OCI-LY7 (cell line): ENCODE measurements at regions not wholly inside any gene's neighbourhood (a gene's known extent, or its start where the extent isn't known, plus 50 kb on each side); places are given as distances from the start of the nearest gene placed in this dataset.
"Not testable (repeated sequence)": the region's sequence is repeated elsewhere in the genome, so short reads cannot be mapped to it uniquely, and the experiment has no call there.

Experiments used
- BruUV-seq: library from RNA; stranded (reverse); fragments of 400-500 nt; replicated peaks from 2 replicates; lab custom pipeline; 2021; lab: Mats Ljungman, UMichigan
- CTCF ChIA-PET: fragments of 300-600 bp; sonication (Branson Sonifier 250); formaldehyde crosslinking; loops from one replicate; lab custom pipeline; 2022; ENCODE audit warnings: antibody characterized with exemption; ENCODE audit not compliant: unreplicated experiment; lab: Charles Lee
- POLR2A ChIA-PET: fragments of 300-600 bp; sonication (Branson Sonifier 250); formaldehyde crosslinking; loops from one replicate; lab custom pipeline; 2022; ENCODE audit warnings: antibody characterized with exemption; lab: Charles Lee
- DNase-seq: peaks from one replicate; pipeline ENCODE4 v3.0.0-alpha.2; 2015; ENCODE audit warnings: low spot score
- H2AFZ ChIP-seq: fragments of 200-600 bp; sonication (generic), shearing (Covaris generic); 2 replicates; pipeline ENCODE4 v1.6.1; 2014; ENCODE audit warnings: mild to moderate bottlenecking, antibody characterized with exemption, low read length, moderate library complexity
- H3K27ac ChIP-seq: fragments of 200-600 bp; sonication (generic); 2 replicates; pipeline ENCODE4 v1.5.1; 2014; ENCODE audit warnings: mixed run types, low read depth, mild to moderate bottlenecking, moderate library complexity, low read length, inconsistent platforms; ENCODE audit not compliant: poor library complexity, severe bottlenecking
- H3K36me3 ChIP-seq: fragments of 200-600 bp; sonication (generic); 2 replicates; pipeline ENCODE4 v1.6.1; 2014; ENCODE audit warnings: mild to moderate bottlenecking, antibody characterized with exemption, low read length, moderate library complexity, mixed read lengths; ENCODE audit not compliant: insufficient read depth
- H3K4me1 ChIP-seq: fragments of 200-600 bp; sonication (generic); 2 replicates; pipeline ENCODE4 v1.5.1; 2014; ENCODE audit warnings: mild to moderate bottlenecking, low read length; ENCODE audit not compliant: insufficient read depth, poor library complexity, severe bottlenecking
- H3K4me2 ChIP-seq: fragments of 200-600 bp; sonication (generic); 2 replicates; pipeline ENCODE4 v1.6.1; 2014; ENCODE audit warnings: mild to moderate bottlenecking, low read length
- H3K4me3 ChIP-seq: fragments of 200-600 bp; sonication (generic); 2 replicates; pipeline ENCODE4 v1.5.1; 2014; ENCODE audit warnings: mild to moderate bottlenecking, low read depth, low read length; ENCODE audit not compliant: poor library complexity, severe bottlenecking
- H3K79me2 ChIP-seq: fragments of 200-600 bp; sonication (generic); 2 replicates; pipeline ENCODE4 v1.6.1; 2016; ENCODE audit warnings: low read depth, mild to moderate bottlenecking, low read length, moderate library complexity, mixed read lengths; ENCODE audit not compliant: insufficient read depth
- H3K9me2 ChIP-seq: fragments of 200-600 bp; sonication (generic); 2 replicates; pipeline ENCODE4 v1.6.1; 2016; ENCODE audit warnings: mild to moderate bottlenecking, low read length, mixed read lengths; ENCODE audit not compliant: insufficient read depth
- H3K9me3 ChIP-seq: fragments of 200-600 bp; sonication (generic); 2 replicates; pipeline ENCODE4 v1.6.1; 2014; ENCODE audit warnings: mild to moderate bottlenecking, mixed run types, low read length, mixed read lengths
- H4K20me1 ChIP-seq: fragments of 200-600 bp; sonication (generic); 2 replicates; pipeline ENCODE4 v1.6.1; 2014; ENCODE audit warnings: mild to moderate bottlenecking, antibody characterized with exemption, low read length, moderate library complexity, mixed read lengths; ENCODE audit not compliant: insufficient read depth
- CTCF ChIP-seq: fragments of 200-600 bp; sonication (generic); conservative IDR thresholded peaks from 2 replicates; pipeline ENCODE4 v1.5.1; 2014; ENCODE audit warnings: mild to moderate bottlenecking, antibody characterized with exemption, low read length, moderate library complexity, mixed read lengths
- intact Hi-C: fragments of 100-400 bp; cut with micrococcal nuclease; formaldehyde crosslinking; loops from one replicate; pipeline ENCODE4 v1.10.0; 2022; ENCODE audit not compliant: unreplicated experiment

GRCh38 chr11:67847896-67848875 is 155.7 kb downstream of the UNC93B1 start:
- TF ChIP-seq CTCF, result peak; percentile 65
- H4K20me1 ChIP-seq, POLR2A ChIA-PET, H3K27ac ChIP-seq, CTCF ChIA-PET, intact Hi-C loops, H3K4me3 ChIP-seq, H3K79me2 ChIP-seq, H3K9me2 ChIP-seq, H3K4me2 ChIP-seq, BruUV-seq, H2AFZ ChIP-seq, H3K9me3 ChIP-seq, H3K36me3 ChIP-seq: not testable (repeated sequence)
- peak; percentile 8 for DNase-seq
- H3K4me1 ChIP-seq, result peaks cover 12% of the 10 kb centered on the region

GRCh38 chr11:67846303-67846702 is 157.6 kb downstream of the UNC93B1 start:
- H2AFZ ChIP-seq, H3K79me2 ChIP-seq, intact Hi-C loops, POLR2A ChIA-PET, DNase-seq, H3K9me3 ChIP-seq, BruUV-seq, H3K9me2 ChIP-seq, H3K4me2 ChIP-seq, H3K36me3 ChIP-seq, CTCF ChIA-PET, H3K4me3 ChIP-seq, H3K27ac ChIP-seq, H4K20me1 ChIP-seq: not testable (repeated sequence)
- peaks cover 12% of the 10 kb centered on the region for H3K4me1 ChIP-seq

GRCh38 chr11:67845296-67845695 is 158.6 kb downstream of the UNC93B1 start:
- intact Hi-C loops, H3K27ac ChIP-seq, POLR2A ChIA-PET, H3K79me2 ChIP-seq, H4K20me1 ChIP-seq, CTCF ChIA-PET, H3K9me2 ChIP-seq, BruUV-seq, H3K4me2 ChIP-seq, H3K9me3 ChIP-seq, H2AFZ ChIP-seq, H3K36me3 ChIP-seq, DNase-seq, H3K4me3 ChIP-seq, H3K4me1 ChIP-seq: not testable (repeated sequence)
- TF ChIP-seq CTCF, result peak; percentile 39

- H4K20me1 ChIP-seq, H3K4me2 ChIP-seq, H3K4me3 ChIP-seq, DNase-seq, H3K9me3 ChIP-seq, H3K27ac ChIP-seq, H3K9me2 ChIP-seq, intact Hi-C loops, H3K4me1 ChIP-seq, CTCF ChIA-PET, H2AFZ ChIP-seq, BruUV-seq, POLR2A ChIA-PET, H3K79me2 ChIP-seq, H3K36me3 ChIP-seq: not testable (repeated sequence)
Measured at GRCh38 chr11:67840599-67840998, 163.3 kb downstream of the UNC93B1 start.

- BruUV-seq, POLR2A ChIA-PET, CTCF ChIA-PET: not testable (repeated sequence)
Measured at GRCh38 chr11:67830152-67830551, 155.7 kb upstream of the ALDH3B2 start.

More at GRCh38 chr11:67830152-67830551, 155.7 kb upstream of the ALDH3B2 start:
- H3K4me3 ChIP-seq, H3K9me2 ChIP-seq, H3K27ac ChIP-seq, H3K4me1 ChIP-seq, H3K36me3 ChIP-seq, H2AFZ ChIP-seq, H3K4me2 ChIP-seq, intact Hi-C loops, H3K9me3 ChIP-seq, DNase-seq, H3K79me2 ChIP-seq, H4K20me1 ChIP-seq: not testable (repeated sequence)
